ENCODE measurements at regions not wholly inside any gene's neighbourhood (a gene's known extent, or its start where the extent isn't known, plus 50 kb on each side); places are given as distances from the start of the nearest gene placed in this dataset.

DNA sequence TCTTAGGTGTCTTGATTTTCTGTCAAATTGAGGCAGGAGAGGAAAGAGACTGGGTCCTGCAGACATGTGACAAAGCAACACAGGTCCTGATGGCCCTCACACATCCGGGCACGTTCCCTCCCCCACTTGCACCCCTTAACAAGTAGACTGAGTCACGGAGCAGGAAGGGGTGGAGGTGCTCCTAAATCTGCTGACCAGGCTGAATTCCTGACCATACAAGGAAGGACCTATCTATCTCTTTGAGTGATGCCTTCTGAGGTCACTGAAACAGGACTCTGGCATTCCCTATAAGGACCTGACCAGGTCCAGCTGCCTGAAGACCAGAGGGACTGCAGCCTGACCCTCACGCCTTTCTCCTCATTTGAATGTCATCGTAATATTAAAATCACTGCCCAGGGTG lies 250.3 kb downstream of the COL4A1 start:
- Histone ChIP-seq H3K4me3 (ENCODE audit: low read length in 2 of 2) (no peak overlapping the region), H3K79me1 (ENCODE audit: low read depth, low read length) (no peaks in the 10 kb centered on the region), H3K9me3 (replicated peaks in 1 of 2; ENCODE audit: control insufficient read depth in 2 of 2, insufficient read depth in 1 of 2, low read depth in 1 of 2, low read length in 2 of 2) (no peaks in the 10 kb centered on the region), H4K91ac (ENCODE audit: low read depth, low read length, poor library complexity) (no peak overlapping the region), H3K4me1 (ENCODE audit: control insufficient read depth in 2 of 2, insufficient read depth in 1 of 2, low read depth in 1 of 2, low read length in 2 of 2) (no peaks in the 10 kb centered on the region), H3K36me3 (replicated peaks in 1 of 2; ENCODE audit: control insufficient read depth in 2 of 2, insufficient read depth in 2 of 2, low read length in 2 of 2) (no peaks in the 10 kb centered on the region), H3K9ac (ENCODE audit: low read depth, low read length, poor library complexity) (no peak overlapping the region), H2BK5ac (ENCODE audit: low read length) (no peak overlapping the region), H3K18ac (ENCODE audit: low read length) (no peak overlapping the region), H3K23ac (ENCODE audit: low read depth, low read length, poor library complexity) (no peak overlapping the region), H3K27me3 (ENCODE audit: control insufficient read depth in 3 of 3, insufficient read depth in 3 of 3, low read depth in 1 of 3, low read length in 3 of 3) (no peaks in the 10 kb centered on the region), H2BK120ac (ENCODE audit: low read depth, low read length) (no peak overlapping the region), H3K27ac (replicated peaks; ENCODE audit: low read length) (no peak overlapping the region), H2AFZ (ENCODE audit: low read length) (no peak overlapping the region), H2BK12ac (ENCODE audit: low read length) (no peak overlapping the region), H3K14ac (ENCODE audit: low read length) (no peak overlapping the region), H3K4me2 (ENCODE audit: insufficient read depth, low read length, poor library complexity, severe bottlenecking) (no peak overlapping the region), H2AK5ac (ENCODE audit: low read depth, low read length) (no peak overlapping the region), H3K4ac (ENCODE audit: low read length) (no peak overlapping the region), H2BK15ac (ENCODE audit: low read length) (no peak overlapping the region), H4K8ac (ENCODE audit: low read depth, low read length) (no peak overlapping the region)
- no peak for DNase-seq (ENCODE audit: low spot score)
- no CpG with 5 or more reads among the region's 5 CpGs for WGBS, 2 donors (ENCODE audit: extremely low coverage in 2 of 2, insufficient read length in 2 of 2, insufficient replicate concordance in 1 of 2)

DNA sequence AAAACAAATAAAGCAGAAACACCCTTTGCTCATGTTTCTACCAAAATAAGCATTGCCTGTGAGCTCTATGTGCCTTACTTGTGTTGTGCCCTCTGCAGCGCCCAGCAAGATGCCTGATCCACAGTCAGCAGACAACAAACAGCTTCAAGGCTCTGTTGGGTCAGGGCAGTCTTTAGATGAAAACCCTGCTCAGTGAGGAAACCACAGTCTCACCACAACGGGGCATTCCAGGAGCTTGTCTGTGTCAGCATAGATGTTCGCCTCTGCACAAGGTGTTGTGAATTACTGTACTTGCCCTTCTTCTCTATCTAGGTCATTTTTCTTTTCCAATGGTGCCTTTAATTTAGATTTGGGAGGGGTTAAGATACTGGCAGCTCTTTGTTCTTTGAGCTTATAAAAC lies 251.9 kb downstream of the COL4A1 start:
- Histone ChIP-seq H2BK5ac (ENCODE audit: low read length) (no peak overlapping the region), H3K4me2 (ENCODE audit: insufficient read depth, low read length, poor library complexity, severe bottlenecking) (no peak overlapping the region), H4K8ac (ENCODE audit: low read depth, low read length) (no peak overlapping the region), H4K91ac (ENCODE audit: low read depth, low read length, poor library complexity) (no peak overlapping the region), H3K36me3 (replicated peaks in 1 of 2; ENCODE audit: control insufficient read depth in 2 of 2, insufficient read depth in 2 of 2, low read length in 2 of 2) (no peaks in the 10 kb centered on the region), H3K18ac (ENCODE audit: low read length) (no peak overlapping the region), H3K9ac (ENCODE audit: low read depth, low read length, poor library complexity) (no peak overlapping the region), H3K14ac (ENCODE audit: low read length) (no peak overlapping the region), H2BK15ac (ENCODE audit: low read length) (no peak overlapping the region), H3K79me1 (ENCODE audit: low read depth, low read length) (no peaks in the 10 kb centered on the region), H2AFZ (ENCODE audit: low read length) (no peak overlapping the region), H3K4ac (ENCODE audit: low read length) (no peak overlapping the region), H2BK12ac (ENCODE audit: low read length) (no peak overlapping the region), H3K4me1 (ENCODE audit: control insufficient read depth in 2 of 2, insufficient read depth in 1 of 2, low read depth in 1 of 2, low read length in 2 of 2) (no peaks in the 10 kb centered on the region), H2BK120ac (ENCODE audit: low read depth, low read length) (no peak overlapping the region), H2AK5ac (ENCODE audit: low read depth, low read length) (no peak overlapping the region), H3K4me3 (ENCODE audit: low read length in 2 of 2) (no peak overlapping the region), H3K9me3 (replicated peaks in 1 of 2; ENCODE audit: control insufficient read depth in 2 of 2, insufficient read depth in 1 of 2, low read depth in 1 of 2, low read length in 2 of 2) (no peaks in the 10 kb centered on the region), H3K27ac (replicated peaks; ENCODE audit: low read length) (no peak overlapping the region), H3K27me3 (ENCODE audit: control insufficient read depth in 3 of 3, insufficient read depth in 3 of 3, low read depth in 1 of 3, low read length in 3 of 3) (no peaks in the 10 kb centered on the region), H3K23ac (ENCODE audit: low read depth, low read length, poor library complexity) (no peak overlapping the region)
- WGBS, 2 donors (ENCODE audit: extremely low coverage in 2 of 2, insufficient read length in 2 of 2, insufficient replicate concordance in 1 of 2) = no CpG with 5 or more reads among the region's 3 CpGs
- no peak for DNase-seq (ENCODE audit: low spot score)

- H3K36me3 ChIP-seq (replicated peaks in 1 of 2; ENCODE audit: control insufficient read depth in 2 of 2, insufficient read depth in 2 of 2, low read length in 2 of 2) = no peaks in the 10 kb centered on the region
- H3K9me3 ChIP-seq (replicated peaks in 1 of 2; ENCODE audit: control insufficient read depth in 2 of 2, insufficient read depth in 1 of 2, low read depth in 1 of 2, low read length in 2 of 2) = no peaks in the 10 kb centered on the region
- H3K9ac ChIP-seq (ENCODE audit: low read depth, low read length, poor library complexity) = no peak overlapping the region
- no peaks in the 10 kb centered on the region for H3K4me1 ChIP-seq (ENCODE audit: control insufficient read depth in 2 of 2, insufficient read depth in 1 of 2, low read depth in 1 of 2, low read length in 2 of 2)
- no peak overlapping the region for H4K91ac ChIP-seq (ENCODE audit: low read depth, low read length, poor library complexity)
- no peak overlapping the region for H2BK15ac ChIP-seq (ENCODE audit: low read length)
- no peak overlapping the region for H2BK5ac ChIP-seq (ENCODE audit: low read length)
- no peak overlapping the region for H3K23ac ChIP-seq (ENCODE audit: low read depth, low read length, poor library complexity)
- DNase-seq (ENCODE audit: low spot score) = no peak
- WGBS, 2 donors (ENCODE audit: extremely low coverage in 2 of 2, insufficient read length in 2 of 2, insufficient replicate concordance in 1 of 2) = no CpG with 5 or more reads among the region's 13 CpGs
- H3K4me2 ChIP-seq (ENCODE audit: insufficient read depth, low read length, poor library complexity, severe bottlenecking) = no peak overlapping the region
- H3K79me1 ChIP-seq (ENCODE audit: low read depth, low read length) = no peaks in the 10 kb centered on the region
- no peak overlapping the region for H4K8ac ChIP-seq (ENCODE audit: low read depth, low read length)
- H3K18ac ChIP-seq (ENCODE audit: low read length) = no peak overlapping the region
- no peaks in the 10 kb centered on the region for H3K27me3 ChIP-seq (ENCODE audit: control insufficient read depth in 3 of 3, insufficient read depth in 3 of 3, low read depth in 1 of 3, low read length in 3 of 3)
- no peak overlapping the region for H2BK120ac ChIP-seq (ENCODE audit: low read depth, low read length)
- no peak overlapping the region for H3K14ac ChIP-seq (ENCODE audit: low read length)
- no peak overlapping the region for H3K4ac ChIP-seq (ENCODE audit: low read length)
- no peak overlapping the region for H3K4me3 ChIP-seq (ENCODE audit: low read length in 2 of 2)
- no peak overlapping the region for H2BK12ac ChIP-seq (ENCODE audit: low read length)
- no peak overlapping the region for H2AK5ac ChIP-seq (ENCODE audit: low read depth, low read length)
- H3K27ac ChIP-seq (replicated peaks; ENCODE audit: low read length) = no peak overlapping the region
- no peak overlapping the region for H2AFZ ChIP-seq (ENCODE audit: low read length)
Observed at GRCh38 chr13:110054041-110054440, 252.9 kb downstream of the COL4A1 start.

GRCh38 chr13:110047496-110047895 lies 259.5 kb downstream of the COL4A1 start:
- Histone ChIP-seq H4K8ac (ENCODE audit: low read depth, low read length) (no peak overlapping the region), H2BK12ac (ENCODE audit: low read length) (no peak overlapping the region), H3K9me3 (replicated peaks in 1 of 2; ENCODE audit: control insufficient read depth in 2 of 2, insufficient read depth in 1 of 2, low read depth in 1 of 2, low read length in 2 of 2) (peaks cover 0 to 7% of the 10 kb centered on the region in 2 donors), H2BK120ac (ENCODE audit: low read depth, low read length) (no peak overlapping the region), H2AFZ (ENCODE audit: low read length) (peak overlapping the region; percentile 56), H3K4me2 (ENCODE audit: insufficient read depth, low read length, poor library complexity, severe bottlenecking) (no peak overlapping the region), H3K36me3 (replicated peaks in 1 of 2; ENCODE audit: control insufficient read depth in 2 of 2, insufficient read depth in 2 of 2, low read length in 2 of 2) (peaks cover 0 to 2% of the 10 kb centered on the region in 2 donors), H3K9ac (ENCODE audit: low read depth, low read length, poor library complexity) (no peak overlapping the region), H2AK5ac (ENCODE audit: low read depth, low read length) (no peak overlapping the region), H3K4ac (ENCODE audit: low read length) (no peak overlapping the region), H4K91ac (ENCODE audit: low read depth, low read length, poor library complexity) (no peak overlapping the region), H3K18ac (ENCODE audit: low read length) (peak overlapping the region; percentile 24), H3K4me1 (ENCODE audit: control insufficient read depth in 2 of 2, insufficient read depth in 1 of 2, low read depth in 1 of 2, low read length in 2 of 2) (peaks cover 0 to 8% of the 10 kb centered on the region in 2 donors), H3K4me3 (ENCODE audit: low read length in 2 of 2) (no peak overlapping the region), H3K79me1 (ENCODE audit: low read depth, low read length) (no peaks in the 10 kb centered on the region), H3K14ac (ENCODE audit: low read length) (no peak overlapping the region), H3K23ac (ENCODE audit: low read depth, low read length, poor library complexity) (no peak overlapping the region), H2BK5ac (ENCODE audit: low read length) (no peak overlapping the region), H3K27me3 (ENCODE audit: control insufficient read depth in 3 of 3, insufficient read depth in 3 of 3, low read depth in 1 of 3, low read length in 3 of 3) (peaks cover 0 to 7% (median 0%) of the 10 kb centered on the region in 3 experiments), H2BK15ac (ENCODE audit: low read length) (no peak overlapping the region), H3K27ac (replicated peaks; ENCODE audit: low read length) (no peak overlapping the region)
- WGBS, 2 donors (ENCODE audit: extremely low coverage in 2 of 2, insufficient read length in 2 of 2, insufficient replicate concordance in 1 of 2) = no CpG with 5 or more reads among the region's 7 CpGs
- DNase-seq (ENCODE audit: low spot score) = no peak
